HepG2 (cell line): ENCODE measurements at regions not wholly inside any gene's neighbourhood (a gene's known extent, or its start where the extent isn't known, plus 50 kb on each side); places are given as distances from the start of the nearest gene placed in this dataset.

Experiments
- EZH2 ChIP-seq: conservative IDR thresholded peaks from 2 replicates; pipeline ENCODE4 v1.6.1; 2012; ENCODE audit warnings: mild to moderate bottlenecking, low read depth, low read length, moderate library complexity
- HMG20A ChIP-seq: IDR thresholded peaks from 2 replicates; pipeline ENCODE4 v1.6.1; 2016; ENCODE audit warnings: borderline replicate concordance
- ISL2 ChIP-seq: sonication (generic); formaldehyde crosslinking; IDR thresholded peaks from 2 replicates; pipeline ENCODE4 v1.5.0; 2020; ENCODE audit warnings: missing genetic modification reagents
- NFKB2 ChIP-seq: sonication (generic); formaldehyde crosslinking; IDR thresholded peaks from 2 replicates; pipeline ENCODE4 v1.4.0; 2020; ENCODE audit warnings: missing genetic modification reagents, borderline replicate concordance
- PRPF4 ChIP-seq: fragments of 200-400 bp; formaldehyde crosslinking; IDR thresholded peaks from 2 replicates; pipeline ENCODE4 v1.6.1; 2016; ENCODE audit warnings: low read length, low read depth; ENCODE audit not compliant: poor library complexity, severe bottlenecking
- SIN3A ChIP-seq: IDR thresholded peaks from 2 replicates; pipeline ENCODE4 v1.6.1; 2011; ENCODE audit warnings: low read depth, mild to moderate bottlenecking, control low read depth, low read length, borderline replicate concordance
- ZNF207 ChIP-seq: fragments of 450-650 bp; IDR thresholded peaks from 2 replicates; pipeline ENCODE4 v1.6.1; 2016; ENCODE audit warnings: antibody characterized with exemption, borderline replicate concordance
- ZNF230 ChIP-seq: sonication (generic); formaldehyde crosslinking; IDR thresholded peaks from 2 replicates; pipeline ENCODE4 v1.4.0; 2020; ENCODE audit warnings: mild to moderate bottlenecking, missing genetic modification reagents
- ZZZ3 ChIP-seq: sonication (generic); formaldehyde crosslinking; IDR thresholded peaks from 2 replicates; pipeline ENCODE4 v1.4.0; 2020; ENCODE audit warnings: missing genetic modification reagents, mild to moderate bottlenecking, borderline replicate concordance
- TF ChIP-seq, protein P1 (sequence below): sonication (generic); formaldehyde crosslinking; IDR thresholded peaks from 2 replicates; pipeline ENCODE4 v1.5.0; 2020; ENCODE audit warnings: mild to moderate bottlenecking, missing genetic modification reagents, moderate library complexity
- TF ChIP-seq, protein P2 (sequence below): sonication (generic); formaldehyde crosslinking; IDR thresholded peaks from 2 replicates; pipeline ENCODE4 v1.5.1; 2020; ENCODE audit warnings: missing genetic modification reagents, mild to moderate bottlenecking, borderline replicate concordance
- TF ChIP-seq, protein P3 (sequence below): sonication (generic); formaldehyde crosslinking; conservative IDR thresholded peaks from 2 replicates; pipeline ENCODE4 v1.4.0; 2020; ENCODE audit warnings: missing genetic modification reagents

DNA sequence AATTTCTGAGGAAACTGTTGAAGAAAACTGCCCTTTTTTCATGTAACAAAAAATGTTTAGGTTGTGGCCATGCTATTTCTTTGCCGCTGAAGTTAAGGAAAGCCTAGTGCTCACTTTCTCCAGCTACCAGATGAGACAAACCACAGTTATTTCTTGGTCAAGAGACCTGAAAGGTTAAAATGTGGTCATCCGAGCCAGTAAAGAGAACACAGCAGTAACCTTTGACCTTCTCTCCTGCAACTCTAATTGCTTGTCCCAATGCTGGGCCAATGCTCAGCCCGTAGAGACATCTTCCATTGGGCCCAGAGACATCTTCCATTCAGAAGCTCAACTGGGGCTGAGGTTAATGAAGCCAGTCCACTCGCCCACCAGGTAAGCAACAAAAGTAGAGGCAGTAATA, 109.8 kb upstream of the CPSF6 start:
- TF ChIP-seq, protein P1, sequence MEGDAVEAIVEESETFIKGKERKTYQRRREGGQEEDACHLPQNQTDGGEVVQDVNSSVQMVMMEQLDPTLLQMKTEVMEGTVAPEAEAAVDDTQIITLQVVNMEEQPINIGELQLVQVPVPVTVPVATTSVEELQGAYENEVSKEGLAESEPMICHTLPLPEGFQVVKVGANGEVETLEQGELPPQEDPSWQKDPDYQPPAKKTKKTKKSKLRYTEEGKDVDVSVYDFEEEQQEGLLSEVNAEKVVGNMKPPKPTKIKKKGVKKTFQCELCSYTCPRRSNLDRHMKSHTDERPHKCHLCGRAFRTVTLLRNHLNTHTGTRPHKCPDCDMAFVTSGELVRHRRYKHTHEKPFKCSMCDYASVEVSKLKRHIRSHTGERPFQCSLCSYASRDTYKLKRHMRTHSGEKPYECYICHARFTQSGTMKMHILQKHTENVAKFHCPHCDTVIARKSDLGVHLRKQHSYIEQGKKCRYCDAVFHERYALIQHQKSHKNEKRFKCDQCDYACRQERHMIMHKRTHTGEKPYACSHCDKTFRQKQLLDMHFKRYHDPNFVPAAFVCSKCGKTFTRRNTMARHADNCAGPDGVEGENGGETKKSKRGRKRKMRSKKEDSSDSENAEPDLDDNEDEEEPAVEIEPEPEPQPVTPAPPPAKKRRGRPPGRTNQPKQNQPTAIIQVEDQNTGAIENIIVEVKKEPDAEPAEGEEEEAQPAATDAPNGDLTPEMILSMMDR = no peak
- no peak for TF ChIP-seq EZH2
- no peak for TF ChIP-seq ZNF230 (CRISPR knock-in tag)
- TF ChIP-seq ZNF207 = no peak
- no peak for TF ChIP-seq ZZZ3 (CRISPR knock-in tag)
- TF ChIP-seq ISL2 (CRISPR knock-in tag) = no peak
- TF ChIP-seq NFKB2 = no peak
- TF ChIP-seq, protein P2, sequence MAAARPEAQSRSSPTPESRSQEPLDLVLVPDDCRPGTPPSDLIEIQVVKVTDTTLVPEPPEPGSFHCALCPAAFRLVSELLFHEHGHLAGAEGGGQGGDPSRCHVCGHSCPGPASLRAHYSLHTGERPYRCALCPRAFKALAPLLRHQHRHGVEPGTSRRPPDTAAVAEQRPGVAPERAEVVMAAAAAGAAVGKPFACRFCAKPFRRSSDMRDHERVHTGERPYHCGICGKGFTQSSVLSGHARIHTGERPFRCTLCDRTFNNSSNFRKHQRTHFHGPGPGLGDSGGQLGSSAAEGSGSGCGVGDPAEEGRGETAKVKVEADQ = no peak
- TF ChIP-seq, protein P3, sequence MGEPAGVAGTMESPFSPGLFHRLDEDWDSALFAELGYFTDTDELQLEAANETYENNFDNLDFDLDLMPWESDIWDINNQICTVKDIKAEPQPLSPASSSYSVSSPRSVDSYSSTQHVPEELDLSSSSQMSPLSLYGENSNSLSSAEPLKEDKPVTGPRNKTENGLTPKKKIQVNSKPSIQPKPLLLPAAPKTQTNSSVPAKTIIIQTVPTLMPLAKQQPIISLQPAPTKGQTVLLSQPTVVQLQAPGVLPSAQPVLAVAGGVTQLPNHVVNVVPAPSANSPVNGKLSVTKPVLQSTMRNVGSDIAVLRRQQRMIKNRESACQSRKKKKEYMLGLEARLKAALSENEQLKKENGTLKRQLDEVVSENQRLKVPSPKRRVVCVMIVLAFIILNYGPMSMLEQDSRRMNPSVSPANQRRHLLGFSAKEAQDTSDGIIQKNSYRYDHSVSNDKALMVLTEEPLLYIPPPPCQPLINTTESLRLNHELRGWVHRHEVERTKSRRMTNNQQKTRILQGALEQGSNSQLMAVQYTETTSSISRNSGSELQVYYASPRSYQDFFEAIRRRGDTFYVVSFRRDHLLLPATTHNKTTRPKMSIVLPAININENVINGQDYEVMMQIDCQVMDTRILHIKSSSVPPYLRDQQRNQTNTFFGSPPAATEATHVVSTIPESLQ (CRISPR knock-in tag) = no peak
- TF ChIP-seq PRPF4 = no peak
- TF ChIP-seq HMG20A (CRISPR knock-in tag) = no peak
- TF ChIP-seq SIN3A = no peak
